SH-SY5Y (cell line): ENCODE measurements at regions not wholly inside any gene's neighbourhood (a gene's known extent, or its start where the extent isn't known, plus 50 kb on each side); places are given as distances from the start of the nearest gene placed in this dataset.

ENCODE experiments used
- GATA2 ChIP-seq: IDR thresholded peaks from 2 replicates; pipeline ENCODE4 v1.6.1; 2011; ENCODE audit warnings: mild to moderate bottlenecking, low read depth, low read length
- GATA3 ChIP-seq: IDR thresholded peaks from 2 replicates; pipeline ENCODE4 v1.6.1; 2011; ENCODE audit warnings: low read depth, mild to moderate bottlenecking, low read length, moderate library complexity

- no peak for TF ChIP-seq GATA3
- TF ChIP-seq GATA2 = no peak
Observed at GRCh38 chr10:117780411-117780810, 237.9 kb downstream of the EMX2 start.
